IPS DF 19.7 (cell line): ENCODE measurements at regions not wholly inside any gene's neighbourhood (a gene's known extent, or its start where the extent isn't known, plus 50 kb on each side); places are given as distances from the start of the nearest gene placed in this dataset.

Experiments
- DNase-seq: peaks from one replicate; pipeline ENCODE4 v3.0.0-alpha.2; 2013; ENCODE audit warnings: low read depth, low spot score

GRCh38 chr7:1320616-1321240, 88.1 kb downstream of the UNCX start:
- no peak for DNase-seq

GRCh38 chr7:1321411-1322239, 89.0 kb downstream of the UNCX start:
- no peak for DNase-seq

- no peak for DNase-seq
Measured at GRCh38 chr7:1322240-1323110, 89.8 kb downstream of the UNCX start.

- DNase-seq, result no peak
Measured at GRCh38 chr7:1323178-1324027, 90.7 kb downstream of the UNCX start.

- DNase-seq, result no peak
Measured at GRCh38 chr7:1324028-1324900, 91.6 kb downstream of the UNCX start.

GRCh38 chr7:1325246-1325645, 92.6 kb downstream of the UNCX start:
- no peak for DNase-seq

- DNase-seq, result no peak
Measured at GRCh38 chr7:1325646-1326510, 93.2 kb downstream of the UNCX start.

GRCh38 chr7:1326511-1326785, 93.8 kb downstream of the UNCX start:
- no peak for DNase-seq

- no peak for DNase-seq
Measured at GRCh38 chr7:1329261-1329660, 96.6 kb downstream of the UNCX start.

- no peak for DNase-seq
Measured at GRCh38 chr7:1329966-1330800, 97.5 kb downstream of the UNCX start.

GRCh38 chr7:1330801-1331425, 98.2 kb downstream of the UNCX start:
- DNase-seq, result no peak

GRCh38 chr7:1331561-1332467, 99.1 kb downstream of the UNCX start:
- DNase-seq, result no peak

GRCh38 chr7:1336509-1336908, 103.8 kb downstream of the UNCX start:
- no peak for DNase-seq

- no peak for DNase-seq
Measured at GRCh38 chr7:1339611-1340010, 106.9 kb downstream of the UNCX start.

GRCh38 chr7:1340031-1340430, 107.4 kb downstream of the UNCX start:
- DNase-seq, result no peak

- no peak for DNase-seq
Measured at GRCh38 chr7:1340461-1341360, 108.0 kb downstream of the UNCX start.
